Ammon's horn (tissue), 1 donor: ENCODE measurements at regions not wholly inside any gene's neighbourhood (a gene's known extent, or its start where the extent isn't known, plus 50 kb on each side); places are given as distances from the start of the nearest gene placed in this dataset.

Experiments
- DNase-seq: peaks from one replicate; pipeline ENCODE4 v3.0.0-alpha.2; 2016; ENCODE audit warnings: low spot score

- no peak for DNase-seq
Measured at GRCh38 chr10:4053940-4054339, 268.9 kb upstream of the KLF6 start.

- DNase-seq, result no peak
Measured at GRCh38 chr10:4051641-4052151, 266.7 kb upstream of the KLF6 start.

- DNase-seq, result peak; percentile 43
Measured at GRCh38 chr10:4051011-4051640, 266.1 kb upstream of the KLF6 start.

- DNase-seq, result no peak
Measured at GRCh38 chr10:4050061-4050460, 265.1 kb upstream of the KLF6 start.

- DNase-seq, result no peak
Measured at GRCh38 chr10:4049348-4049747, 264.3 kb upstream of the KLF6 start.

GRCh38 chr10:4048236-4048864 is 263.3 kb upstream of the KLF6 start:
- DNase-seq, result no peak

GRCh38 chr10:4046712-4047354 is 261.8 kb upstream of the KLF6 start:
- no peak for DNase-seq

GRCh38 chr10:4046030-4046429 is 261.0 kb upstream of the KLF6 start:
- DNase-seq, result peak; percentile 28

- no peak for DNase-seq
Measured at GRCh38 chr10:4043897-4044665, 259.1 kb upstream of the KLF6 start.

GRCh38 chr10:4041635-4042034 is 256.6 kb upstream of the KLF6 start:
- DNase-seq, result no peak

- DNase-seq, result no peak
Measured at GRCh38 chr10:4038000-4038399, 253.0 kb upstream of the KLF6 start.

GRCh38 chr10:4035599-4035945 is 250.6 kb upstream of the KLF6 start:
- DNase-seq, result no peak

GRCh38 chr10:4034907-4035598 is 250.0 kb upstream of the KLF6 start:
- DNase-seq, result no peak

- DNase-seq, result no peak
Measured at GRCh38 chr10:4033341-4033896, 248.4 kb upstream of the KLF6 start.

- no peak for DNase-seq
Measured at GRCh38 chr10:4029866-4030265, 244.9 kb upstream of the KLF6 start.

GRCh38 chr10:4028854-4029583 is 244.0 kb upstream of the KLF6 start:
- no peak for DNase-seq

- DNase-seq, result no peak
Measured at GRCh38 chr10:4028027-4028471, 243.0 kb upstream of the KLF6 start.

GRCh38 chr10:4025339-4025738 is 240.3 kb upstream of the KLF6 start:
- no peak for DNase-seq

- DNase-seq, result no peak
Measured at GRCh38 chr10:4024516-4025245, 239.7 kb upstream of the KLF6 start.

GRCh38 chr10:4024027-4024426 is 239.0 kb upstream of the KLF6 start:
- no peak for DNase-seq
